ENCODE measurements at regions not wholly inside any gene's neighbourhood (a gene's known extent, or its start where the extent isn't known, plus 50 kb on each side); places are given as distances from the start of the nearest gene placed in this dataset.
"Not testable (repeated sequence)": the region's sequence is repeated elsewhere in the genome, so short reads cannot be mapped to it uniquely, and the experiment has no call there.

- DNase-seq = no peak
These were observed 170.5 kb downstream of the SEPTIN7 start for GRCh38 chr7:35971133-35971891.

- DNase-seq = peak; percentile 52 to 80 (median 70)
These were observed 175.1 kb downstream of the SEPTIN7 start for GRCh38 chr7:35975851-35976454.

GRCh38 chr7:35978816-35979640, 174.0 kb upstream of the EEPD1 start:
- not testable (repeated sequence) for DNase-seq

GRCh38 chr7:35982600-35982999, 170.5 kb upstream of the EEPD1 start:
- DNase-seq = no peak

GRCh38 chr7:35983626-35984025, 169.4 kb upstream of the EEPD1 start:
- no peak for DNase-seq

- peak; percentile 58 to 87 (median 78) for DNase-seq
These were observed 167.8 kb upstream of the EEPD1 start for GRCh38 chr7:35985126-35985754.

GRCh38 chr7:35987016-35987415, 166.0 kb upstream of the EEPD1 start:
- no peak for DNase-seq

GRCh38 chr7:35988105-35988504, 164.9 kb upstream of the EEPD1 start:
- no peak for DNase-seq

GRCh38 chr7:35988818-35989217, 164.2 kb upstream of the EEPD1 start:
- peak; percentile 41 to 85 (median 74) for DNase-seq

- DNase-seq = no peak
These were observed 161.4 kb upstream of the EEPD1 start for GRCh38 chr7:35991511-35992232.

- DNase-seq = no peak
These were observed 160.6 kb upstream of the EEPD1 start for GRCh38 chr7:35992436-35992835.

- no peak for DNase-seq
These were observed 159.9 kb upstream of the EEPD1 start for GRCh38 chr7:35993113-35993512.

GRCh38 chr7:35993676-35994606, 159.1 kb upstream of the EEPD1 start:
- DNase-seq = peak in 1 of 3 donors; percentile 51

GRCh38 chr7:35995334-35995733, 157.7 kb upstream of the EEPD1 start:
- no peak for DNase-seq

- no peak for DNase-seq
These were observed 154.6 kb upstream of the EEPD1 start for GRCh38 chr7:35998481-35998880.

GRCh38 chr7:36001546-36001945, 151.5 kb upstream of the EEPD1 start:
- no peak for DNase-seq

GRCh38 chr7:36002900-36003299, 150.2 kb upstream of the EEPD1 start:
- DNase-seq = no peak

GRCh38 chr7:36003343-36003742, 149.7 kb upstream of the EEPD1 start:
- DNase-seq = no peak

GRCh38 chr7:36005293-36005692, 147.8 kb upstream of the EEPD1 start:
- no peak for DNase-seq

GRCh38 chr7:36005876-36006275, 147.2 kb upstream of the EEPD1 start:
- DNase-seq = no peak
